Rectal smooth muscle tissue (tissue), 1 donor: ENCODE measurements at regions not wholly inside any gene's neighbourhood (a gene's known extent, or its start where the extent isn't known, plus 50 kb on each side); places are given as distances from the start of the nearest gene placed in this dataset.

Experiments
- H3K27ac ChIP-seq: one replicate; pipeline ENCODE4 v1.7.0; 2013; ENCODE audit warnings: low read depth, low read length, inconsistent platforms
- H3K27me3 ChIP-seq: one replicate; pipeline ENCODE4 v1.7.0; 2013; ENCODE audit warnings: low read length; ENCODE audit not compliant: control insufficient read depth, insufficient read depth
- H3K36me3 ChIP-seq: one replicate; pipeline ENCODE4 v1.7.0; 2013; ENCODE audit warnings: low read length; ENCODE audit not compliant: control insufficient read depth, insufficient read depth
- H3K4me1 ChIP-seq: one replicate; pipeline ENCODE4 v1.7.0; 2013; ENCODE audit warnings: low read length; ENCODE audit not compliant: control insufficient read depth, insufficient read depth
- H3K4me3 ChIP-seq: one replicate; pipeline ENCODE4 v1.7.0; 2013; ENCODE audit warnings: low read length
- H3K9ac ChIP-seq: one replicate; pipeline ENCODE4 v1.7.0; 2013; ENCODE audit warnings: low read length

GRCh38 chr2:120469426-120469825 lies 123.5 kb downstream of the INHBB start:
- no peak overlapping the region for H3K9ac ChIP-seq
- H3K36me3 ChIP-seq: no peaks in the 10 kb centered on the region
- no peaks in the 10 kb centered on the region for H3K27me3 ChIP-seq
- H3K4me1 ChIP-seq: peaks cover 10% of the 10 kb centered on the region
- H3K27ac ChIP-seq: no peak overlapping the region
- H3K4me3 ChIP-seq: no peak overlapping the region

DNA sequence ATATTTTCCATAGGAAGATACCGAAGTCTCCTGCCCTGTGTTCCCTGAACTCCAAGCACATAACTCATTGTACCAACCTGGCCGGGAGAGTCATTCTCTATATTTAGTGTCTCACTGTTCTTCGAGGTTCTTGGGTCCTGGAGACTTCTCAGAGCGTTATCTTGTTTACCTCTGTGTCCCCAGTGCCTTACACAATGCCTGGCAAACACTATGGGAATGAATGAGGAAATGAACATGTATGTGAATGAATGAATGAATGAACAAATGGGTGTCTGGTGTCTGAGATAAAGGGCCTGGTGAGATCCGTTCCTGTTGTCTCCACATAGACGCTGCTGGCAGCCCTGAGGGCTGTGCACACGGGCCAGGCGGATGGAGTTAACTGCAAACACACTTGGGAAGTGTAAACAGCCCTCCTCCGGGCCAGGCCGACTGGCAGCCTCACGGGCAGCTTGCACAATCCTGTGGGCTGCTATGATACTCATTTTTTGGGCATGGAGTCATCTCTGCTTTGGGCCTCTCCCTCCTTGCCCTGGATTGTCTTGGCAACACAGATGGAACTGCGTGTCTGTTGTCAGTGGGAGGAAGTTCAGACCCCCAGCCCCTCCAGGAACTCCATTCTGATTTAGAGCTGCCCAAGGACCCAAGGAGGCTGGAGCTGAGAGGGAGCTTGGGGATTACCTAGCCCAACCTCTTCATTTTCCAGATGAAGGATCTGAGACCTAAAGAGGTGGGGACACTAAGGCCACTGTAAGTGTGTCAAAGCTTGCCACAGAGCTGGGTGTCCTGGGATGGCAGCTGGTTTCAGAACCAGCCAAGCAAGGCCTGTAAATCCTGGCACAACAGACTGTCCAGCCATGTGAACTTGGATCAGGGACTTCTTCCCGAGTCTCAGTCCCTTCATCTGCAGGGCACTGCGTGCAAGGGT lies 124.4 kb downstream of the INHBB start:
- Histone ChIP-seq H3K36me3 (no peaks in the 10 kb centered on the region), H3K4me3 (no peak overlapping the region), H3K27me3 (no peaks in the 10 kb centered on the region), H3K9ac (no peak overlapping the region), H3K4me1 (peaks cover 10% of the 10 kb centered on the region), H3K27ac (no peak overlapping the region)

DNA sequence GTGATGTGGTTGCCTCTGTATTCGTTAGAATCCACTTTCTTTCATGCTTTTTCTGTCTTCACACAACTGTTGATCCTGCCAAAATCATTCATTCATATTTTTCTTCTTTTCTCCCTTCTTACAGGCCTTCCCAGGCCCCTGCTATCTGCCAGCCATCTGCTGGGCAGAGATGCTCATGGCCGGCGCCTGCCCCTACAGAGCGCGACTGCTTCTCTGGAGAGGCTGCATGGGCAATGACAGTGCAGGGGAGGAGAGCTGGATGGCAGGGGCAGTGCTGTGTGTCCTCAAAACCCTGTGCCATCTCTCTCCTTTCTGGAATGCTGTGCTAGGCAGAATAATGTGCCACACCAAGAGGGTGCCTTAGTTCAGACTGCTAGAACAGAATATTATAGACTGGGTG lies 125.2 kb downstream of the INHBB start:
- peaks cover 10% of the 10 kb centered on the region for H3K4me1 ChIP-seq
- no peak overlapping the region for H3K4me3 ChIP-seq
- no peaks in the 10 kb centered on the region for H3K27me3 ChIP-seq
- no peak overlapping the region for H3K9ac ChIP-seq
- H3K36me3 ChIP-seq: no peaks in the 10 kb centered on the region
- no peak overlapping the region for H3K27ac ChIP-seq

DNA sequence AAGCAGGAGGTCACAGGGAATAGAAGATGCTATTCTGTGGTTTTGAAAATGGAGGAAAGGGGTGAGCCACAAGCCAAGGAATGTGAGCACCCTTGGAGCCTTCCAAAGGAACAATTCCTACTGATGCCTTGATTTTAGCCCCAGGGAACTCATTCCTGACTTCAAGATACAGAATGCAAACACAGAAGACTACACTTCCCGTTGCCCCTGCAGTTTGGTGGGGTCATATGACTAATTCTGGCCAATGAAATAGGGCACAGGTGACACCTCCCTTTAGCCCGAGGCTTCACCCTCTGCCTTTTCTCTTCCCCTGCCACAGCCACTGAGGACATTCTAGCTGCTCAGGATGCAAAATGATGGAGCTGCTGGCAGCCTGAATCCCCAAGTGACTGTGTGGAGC lies 126.1 kb downstream of the INHBB start:
- Histone ChIP-seq H3K27me3 (no peaks in the 10 kb centered on the region), H3K9ac (no peak overlapping the region), H3K4me1 (peaks cover 10% of the 10 kb centered on the region), H3K36me3 (no peaks in the 10 kb centered on the region), H3K4me3 (no peak overlapping the region), H3K27ac (no peak overlapping the region)

GRCh38 chr2:120472891-120473309 lies 127.0 kb downstream of the INHBB start:
- no peak overlapping the region for H3K4me3 ChIP-seq
- peaks cover 10% of the 10 kb centered on the region for H3K4me1 ChIP-seq
- H3K27ac ChIP-seq: no peak overlapping the region
- no peak overlapping the region for H3K9ac ChIP-seq
- H3K27me3 ChIP-seq: no peaks in the 10 kb centered on the region
- H3K36me3 ChIP-seq: no peaks in the 10 kb centered on the region

DNA sequence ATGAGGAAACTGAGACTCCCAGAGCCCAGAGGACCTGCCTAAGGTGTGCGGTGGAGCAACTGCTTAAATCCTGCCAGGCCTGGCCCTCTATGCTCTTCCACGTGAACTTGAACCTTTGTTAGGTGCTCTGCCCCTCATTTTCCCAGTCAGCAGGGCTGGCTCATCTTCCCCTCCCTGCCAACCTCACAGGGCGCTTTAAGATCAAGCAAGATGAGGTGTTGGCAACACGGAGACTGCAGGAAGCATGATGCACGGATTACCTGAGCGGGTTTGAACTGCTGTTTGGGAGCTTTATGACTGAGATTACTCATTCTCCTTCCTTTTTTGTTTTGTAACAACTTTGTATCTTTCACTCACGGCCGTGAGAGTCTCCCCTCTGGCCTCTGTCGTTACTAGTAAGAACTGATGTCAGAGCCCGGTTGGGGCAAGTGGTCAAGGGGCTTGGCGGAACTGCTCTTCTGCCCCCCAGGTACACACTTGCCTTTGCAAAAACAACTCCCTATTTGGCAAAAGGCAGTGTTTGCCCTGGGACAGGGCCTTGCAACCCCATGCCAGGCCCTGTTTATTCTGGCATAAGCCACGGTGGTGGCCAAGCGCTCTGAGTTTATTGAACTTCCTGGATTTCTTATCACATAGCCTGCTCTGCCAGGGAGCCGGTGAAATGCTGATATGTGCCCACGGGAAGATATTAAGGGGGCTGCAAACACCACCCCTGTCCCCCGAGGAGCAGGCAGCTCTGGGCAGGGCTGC lies 127.8 kb downstream of the INHBB start:
- no peak overlapping the region for H3K4me3 ChIP-seq

DNA sequence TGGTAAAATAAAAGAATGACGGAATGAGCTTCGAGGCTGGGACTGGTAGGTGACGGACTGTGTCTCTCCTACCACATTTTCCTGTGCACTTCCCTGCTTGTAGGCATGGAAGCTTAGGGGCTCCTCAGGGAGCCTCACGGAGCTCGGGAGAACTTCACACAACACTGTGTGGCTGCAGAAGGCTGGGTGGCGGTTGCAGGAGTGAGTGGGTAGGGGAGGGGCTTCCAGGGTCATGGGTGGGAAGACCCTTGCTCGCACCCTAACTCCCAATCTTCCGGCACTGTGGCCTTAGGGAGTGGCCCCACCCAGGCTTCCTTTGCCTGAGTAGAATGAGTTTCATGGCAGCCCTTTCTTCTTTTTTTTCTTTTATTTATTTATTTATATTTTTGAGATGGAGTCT lies 128.6 kb downstream of the INHBB start:
- H3K27ac ChIP-seq: no peak overlapping the region
- H3K4me1 ChIP-seq: peaks cover 10% of the 10 kb centered on the region
- no peak overlapping the region for H3K9ac ChIP-seq
- H3K36me3 ChIP-seq: no peaks in the 10 kb centered on the region
- H3K4me3 ChIP-seq: no peak overlapping the region
- H3K27me3 ChIP-seq: no peaks in the 10 kb centered on the region

More for the DNA sequence above, 127.8 kb downstream of the INHBB start:
- H3K27ac ChIP-seq: no peak overlapping the region
- H3K4me1 ChIP-seq: peaks cover 10% of the 10 kb centered on the region
- no peaks in the 10 kb centered on the region for H3K27me3 ChIP-seq
- H3K36me3 ChIP-seq: no peaks in the 10 kb centered on the region
- H3K9ac ChIP-seq: no peak overlapping the region

- H3K4me1 ChIP-seq: no peaks in the 10 kb centered on the region
- no peaks in the 10 kb centered on the region for H3K36me3 ChIP-seq
- no peak overlapping the region for H3K4me3 ChIP-seq
- no peaks in the 10 kb centered on the region for H3K27me3 ChIP-seq
- H3K27ac ChIP-seq: no peak overlapping the region
- H3K9ac ChIP-seq: no peak overlapping the region
Measured at GRCh38 chr2:120476141-120476540, 130.2 kb downstream of the INHBB start.

DNA sequence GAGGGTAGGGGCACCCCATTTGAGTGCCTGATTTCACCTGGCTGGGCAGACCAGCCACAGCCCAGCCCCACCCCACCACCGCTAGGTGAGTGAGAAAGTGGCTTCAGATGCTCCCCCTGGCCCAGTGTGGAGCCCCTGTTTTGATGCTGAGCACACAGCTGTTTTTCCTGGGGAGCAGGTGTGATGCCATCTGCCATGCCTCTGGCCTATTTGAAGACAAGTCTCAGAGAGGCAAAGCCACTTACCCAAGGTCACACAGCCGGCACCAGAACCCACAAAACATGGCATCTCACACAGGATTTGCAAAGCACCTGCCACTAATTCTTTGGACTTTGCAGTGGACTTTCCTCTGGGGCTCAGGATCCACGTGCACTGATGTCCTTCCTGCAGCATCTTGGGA lies 131.3 kb downstream of the INHBB start:
- Histone ChIP-seq H3K4me3 (no peak overlapping the region), H3K27me3 (no peaks in the 10 kb centered on the region), H3K27ac (no peak overlapping the region), H3K9ac (no peak overlapping the region), H3K4me1 (no peaks in the 10 kb centered on the region), H3K36me3 (no peaks in the 10 kb centered on the region)

DNA sequence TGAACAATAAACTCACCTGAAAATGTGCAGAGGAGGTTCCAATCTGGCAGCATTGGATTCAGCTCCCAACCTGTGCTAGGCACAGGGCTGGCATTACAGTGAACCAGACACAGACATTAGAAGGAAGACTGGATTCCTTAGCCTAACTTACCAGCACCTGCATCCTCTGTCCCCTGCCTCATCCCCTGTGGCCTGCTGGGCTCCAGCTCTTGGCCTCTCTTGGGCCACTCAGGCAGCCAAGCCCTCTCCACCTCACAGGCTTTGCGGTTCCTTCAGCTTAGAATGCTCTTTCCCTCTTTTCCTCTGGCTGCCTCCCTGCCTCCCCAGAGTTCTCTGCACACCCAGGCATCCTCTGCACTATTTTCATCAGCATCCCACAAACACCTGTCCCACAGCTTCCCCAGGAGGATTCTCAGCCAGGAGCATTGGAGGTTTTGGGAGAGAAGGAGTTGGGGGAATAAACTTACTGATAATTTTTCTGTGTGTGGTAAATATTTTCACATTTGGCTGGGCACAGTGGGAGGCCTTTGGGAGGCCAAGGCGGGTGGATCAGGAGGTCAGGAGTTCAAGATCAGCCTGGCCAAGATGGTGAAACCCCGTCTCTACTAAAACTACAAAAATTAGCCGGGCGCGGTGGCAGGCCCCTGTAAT lies 132.0 kb downstream of the INHBB start:
- no peaks in the 10 kb centered on the region for H3K27me3 ChIP-seq
- no peak overlapping the region for H3K9ac ChIP-seq
- no peaks in the 10 kb centered on the region for H3K4me1 ChIP-seq
- H3K27ac ChIP-seq: no peak overlapping the region
- H3K4me3 ChIP-seq: no peak overlapping the region
- no peaks in the 10 kb centered on the region for H3K36me3 ChIP-seq

DNA sequence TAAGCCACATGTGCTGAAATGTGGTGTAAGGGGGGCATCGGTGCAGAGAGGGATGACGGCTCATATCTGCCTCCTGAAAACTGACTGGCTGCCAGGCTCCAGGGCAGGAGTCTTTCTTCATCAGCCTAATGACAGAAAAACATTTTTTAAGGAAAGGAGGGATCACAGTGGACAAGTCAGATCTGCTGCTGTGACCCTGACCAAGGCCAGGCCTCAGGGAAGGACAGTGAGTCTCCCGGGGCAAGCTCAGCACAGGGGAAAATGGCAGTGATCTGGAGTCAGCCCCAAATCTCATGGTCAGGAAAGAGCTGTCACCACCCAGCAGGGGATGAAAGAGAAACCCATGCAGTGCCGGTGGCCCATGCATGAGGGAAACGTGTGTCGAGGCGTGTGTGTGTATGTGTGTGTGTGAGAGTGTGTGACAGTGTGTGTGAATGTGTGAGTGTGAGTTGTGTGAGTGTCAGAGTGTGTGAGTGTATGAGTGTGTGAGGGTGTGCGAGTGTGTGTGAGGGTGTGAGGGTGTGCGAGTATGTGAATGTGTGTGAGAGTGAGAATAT lies 134.5 kb downstream of the INHBB start:
- H3K27me3 ChIP-seq: no peaks in the 10 kb centered on the region
- no peaks in the 10 kb centered on the region for H3K36me3 ChIP-seq
- no peak overlapping the region for H3K9ac ChIP-seq
- no peaks in the 10 kb centered on the region for H3K4me1 ChIP-seq
- H3K4me3 ChIP-seq: no peak overlapping the region
- H3K27ac ChIP-seq: no peak overlapping the region

DNA sequence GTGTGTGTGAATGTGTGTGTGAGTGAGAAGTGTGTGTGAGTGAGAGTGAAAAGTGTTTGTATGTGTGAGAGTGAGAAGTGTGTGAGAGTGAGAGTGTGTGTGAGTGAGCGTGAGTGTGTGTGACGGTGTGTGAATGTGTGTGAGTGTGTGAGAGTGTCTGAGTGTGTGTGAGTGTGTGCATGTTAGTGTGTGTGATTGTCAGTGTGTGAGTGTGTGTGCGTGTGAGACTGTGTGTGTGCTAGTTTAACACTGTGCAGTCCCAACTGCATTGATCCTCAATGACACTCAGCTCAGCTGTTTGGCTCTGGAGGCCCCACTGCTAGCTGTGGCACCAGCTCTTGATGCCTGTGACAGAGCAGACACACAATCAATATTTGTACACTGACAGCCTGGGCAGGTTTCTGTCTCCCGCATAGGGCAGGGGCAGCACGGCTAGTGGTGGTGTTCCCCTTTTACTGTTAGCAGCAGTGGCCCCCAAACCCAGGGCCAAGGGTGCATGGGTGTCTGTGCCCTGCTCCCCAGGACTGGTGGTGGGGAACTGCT lies 135.0 kb downstream of the INHBB start:
- Histone ChIP-seq H3K4me1 (no peaks in the 10 kb centered on the region), H3K27ac (no peak overlapping the region), H3K36me3 (no peaks in the 10 kb centered on the region), H3K4me3 (no peak overlapping the region), H3K9ac (no peak overlapping the region), H3K27me3 (no peaks in the 10 kb centered on the region)
